ENCODE measurements at regions not wholly inside any gene's neighbourhood (a gene's known extent, or its start where the extent isn't known, plus 50 kb on each side); places are given as distances from the start of the nearest gene placed in this dataset.

DNA sequence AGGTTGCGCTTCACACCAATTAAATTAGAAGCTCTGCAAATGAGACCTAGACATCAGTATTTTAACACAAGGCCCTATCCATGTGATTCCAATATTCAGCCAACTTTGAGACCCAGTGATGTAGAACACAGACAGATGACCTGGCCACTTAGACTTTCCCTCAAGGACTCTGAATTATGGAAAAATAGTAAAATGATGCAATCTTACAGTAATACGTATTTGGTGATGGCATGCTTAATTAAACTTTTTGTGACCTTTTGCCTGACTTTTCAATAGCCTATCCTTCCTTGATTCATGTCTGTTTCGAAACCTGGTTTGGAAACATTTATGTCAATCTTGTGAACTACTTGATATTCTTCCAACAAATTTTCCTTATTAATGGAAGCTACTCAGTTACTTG is 521.2 kb downstream of the KCNA4 start:
- CTCF ChIA-PET = no interaction called here
- Mint-ChIP-seq H3K36me3 (ENCODE audit: low read depth) (no peaks in the 10 kb centered on the region), H3K27me3 (no peaks in the 10 kb centered on the region)

DNA sequence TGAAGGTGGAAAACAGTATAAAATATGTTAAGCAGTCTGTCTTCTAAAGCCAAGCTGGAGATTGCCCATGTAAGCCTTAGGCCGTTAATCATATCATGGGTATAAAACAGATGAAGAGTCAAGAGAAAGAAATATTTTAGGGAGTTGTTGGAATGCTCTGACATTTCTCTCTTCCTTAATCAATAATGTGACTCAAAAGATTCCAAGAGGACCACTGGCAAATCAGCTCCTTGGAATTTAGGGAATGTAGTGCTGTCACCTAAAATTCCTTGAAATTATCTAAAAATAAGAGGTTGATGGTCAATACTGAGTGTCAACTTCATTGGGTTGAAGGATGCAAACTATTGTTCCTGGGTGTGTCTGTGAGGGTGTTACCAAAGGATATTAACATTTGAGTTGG is 525.9 kb downstream of the KCNA4 start:
- no peak for DNase-seq
- H3K36me3 Mint-ChIP-seq (ENCODE audit: low read depth) = no peaks in the 10 kb centered on the region
- intact Hi-C loops (cut with micrococcal nuclease) = no loop called here
- peaks cover 4% of the 10 kb centered on the region for H3K9me3 Mint-ChIP-seq
- H3K27me3 Mint-ChIP-seq = no peaks in the 10 kb centered on the region
- CTCF ChIA-PET = no interaction called here
- H3K4me1 Mint-ChIP-seq = no peaks in the 10 kb centered on the region
- TF ChIP-seq, protein P1, sequence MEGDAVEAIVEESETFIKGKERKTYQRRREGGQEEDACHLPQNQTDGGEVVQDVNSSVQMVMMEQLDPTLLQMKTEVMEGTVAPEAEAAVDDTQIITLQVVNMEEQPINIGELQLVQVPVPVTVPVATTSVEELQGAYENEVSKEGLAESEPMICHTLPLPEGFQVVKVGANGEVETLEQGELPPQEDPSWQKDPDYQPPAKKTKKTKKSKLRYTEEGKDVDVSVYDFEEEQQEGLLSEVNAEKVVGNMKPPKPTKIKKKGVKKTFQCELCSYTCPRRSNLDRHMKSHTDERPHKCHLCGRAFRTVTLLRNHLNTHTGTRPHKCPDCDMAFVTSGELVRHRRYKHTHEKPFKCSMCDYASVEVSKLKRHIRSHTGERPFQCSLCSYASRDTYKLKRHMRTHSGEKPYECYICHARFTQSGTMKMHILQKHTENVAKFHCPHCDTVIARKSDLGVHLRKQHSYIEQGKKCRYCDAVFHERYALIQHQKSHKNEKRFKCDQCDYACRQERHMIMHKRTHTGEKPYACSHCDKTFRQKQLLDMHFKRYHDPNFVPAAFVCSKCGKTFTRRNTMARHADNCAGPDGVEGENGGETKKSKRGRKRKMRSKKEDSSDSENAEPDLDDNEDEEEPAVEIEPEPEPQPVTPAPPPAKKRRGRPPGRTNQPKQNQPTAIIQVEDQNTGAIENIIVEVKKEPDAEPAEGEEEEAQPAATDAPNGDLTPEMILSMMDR (IDR thresholded peaks at IDR 0.05) = no peak
- ATAC-seq (ENCODE audit: low read depth) = no peak
- H3K4me3 Mint-ChIP-seq = no peak overlapping the region
- no peak overlapping the region for H3K27ac Mint-ChIP-seq
- POLR2A ChIA-PET = no interaction called here

More for the DNA sequence above, 521.2 kb downstream of the KCNA4 start:
- ATAC-seq (ENCODE audit: low read depth) (no peak), DNase-seq (no peak)
- TF ChIP-seq, protein P1 (IDR thresholded peaks at IDR 0.05) = no peak
- H3K4me3 Mint-ChIP-seq = no peak overlapping the region
- H3K4me1 Mint-ChIP-seq = no peaks in the 10 kb centered on the region
- intact Hi-C loops (cut with micrococcal nuclease) = no loop called here
- POLR2A ChIA-PET = no interaction called here
- peaks cover 4% of the 10 kb centered on the region for H3K9me3 Mint-ChIP-seq
- no peak overlapping the region for H3K27ac Mint-ChIP-seq

DNA sequence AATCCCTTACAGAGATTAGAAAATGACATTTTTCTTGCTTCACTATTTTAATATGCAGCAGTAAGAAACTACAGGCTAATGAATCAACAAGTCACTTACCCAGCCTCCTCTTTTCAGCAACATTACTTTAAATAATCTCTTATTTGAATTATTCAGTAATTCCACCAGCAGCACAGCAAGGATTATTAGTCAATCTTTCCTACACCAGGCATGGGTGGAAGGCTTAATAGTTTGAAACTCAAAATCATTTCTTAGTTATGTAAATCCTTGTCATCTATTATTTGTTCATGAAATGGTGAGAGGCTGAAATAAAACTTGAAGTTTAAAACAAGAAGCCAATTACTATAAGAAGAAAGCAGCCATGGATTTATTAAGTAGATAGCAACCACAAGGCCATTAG is 530.5 kb downstream of the KCNA4 start:
- Mint-ChIP-seq H3K36me3 (ENCODE audit: low read depth) (no peaks in the 10 kb centered on the region), H3K27ac (no peak overlapping the region), H3K9me3 (no peaks in the 10 kb centered on the region), H3K4me1 (no peaks in the 10 kb centered on the region), H3K4me3 (no peak overlapping the region), H3K27me3 (no peaks in the 10 kb centered on the region)
- intact Hi-C loops (cut with micrococcal nuclease) = no loop called here
- CTCF ChIA-PET = no interaction called here
- DNase-seq (no peak), ATAC-seq (ENCODE audit: low read depth) (no peak)
- TF ChIP-seq, protein P1 (IDR thresholded peaks at IDR 0.05) = no peak
- POLR2A ChIA-PET = no interaction called here

DNA sequence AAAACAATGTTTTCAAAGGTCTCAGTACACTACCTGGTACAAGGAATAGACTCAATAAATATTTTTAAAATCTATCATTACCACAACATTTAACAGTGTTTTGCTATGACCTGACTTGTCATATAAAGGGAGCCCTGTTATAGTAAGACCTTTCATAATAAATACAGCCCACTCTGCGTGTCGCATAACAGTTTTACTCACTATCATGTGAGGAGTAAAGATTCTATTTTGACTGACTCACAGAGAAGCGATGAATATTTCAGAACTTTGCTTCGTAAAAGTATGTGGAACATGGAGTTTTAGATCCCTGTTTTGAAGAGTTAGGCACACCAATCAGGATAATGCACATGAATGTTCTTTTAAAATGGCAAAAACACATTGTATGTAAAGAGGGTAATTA is 531.2 kb downstream of the KCNA4 start:
- POLR2A ChIA-PET = no interaction called here
- no peaks in the 10 kb centered on the region for H3K9me3 Mint-ChIP-seq
- intact Hi-C loops (cut with micrococcal nuclease) = no loop called here
- no peaks in the 10 kb centered on the region for H3K27me3 Mint-ChIP-seq
- CTCF ChIA-PET = no interaction called here
- TF ChIP-seq, protein P1 (IDR thresholded peaks at IDR 0.05) = no peak
- no peaks in the 10 kb centered on the region for H3K36me3 Mint-ChIP-seq (ENCODE audit: low read depth)
- DNase-seq (no peak), ATAC-seq (ENCODE audit: low read depth) (no peak)
- H3K27ac Mint-ChIP-seq = no peak overlapping the region
- no peaks in the 10 kb centered on the region for H3K4me1 Mint-ChIP-seq
- H3K4me3 Mint-ChIP-seq = no peak overlapping the region

DNA sequence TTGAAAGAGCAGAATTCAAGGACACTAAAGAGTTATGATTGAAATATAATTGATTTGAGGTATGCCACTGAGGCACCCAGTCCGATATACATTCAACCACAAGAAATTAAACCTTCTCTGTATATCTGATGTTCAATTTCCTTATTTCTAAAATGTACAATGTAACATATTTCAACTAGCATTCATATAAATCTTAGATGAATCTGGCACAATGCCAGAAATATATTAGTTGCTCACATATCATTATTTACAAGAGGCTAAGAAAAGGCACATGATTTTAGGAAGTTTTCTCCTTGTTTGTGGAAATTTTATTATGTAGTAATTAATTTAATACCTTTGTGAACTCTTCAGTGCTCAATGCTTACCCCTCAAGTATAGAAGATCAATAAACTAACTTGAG is 532.3 kb downstream of the KCNA4 start:
- intact Hi-C loops (cut with micrococcal nuclease) = no loop called here
- DNase-seq = no peak
- CTCF ChIA-PET = no interaction called here
- Mint-ChIP-seq H3K4me3 (no peak overlapping the region), H3K4me1 (no peaks in the 10 kb centered on the region), H3K36me3 (ENCODE audit: low read depth) (no peaks in the 10 kb centered on the region), H3K27me3 (no peaks in the 10 kb centered on the region), H3K27ac (no peak overlapping the region), H3K9me3 (no peaks in the 10 kb centered on the region)
- POLR2A ChIA-PET = no interaction called here
- no peak for ATAC-seq (ENCODE audit: low read depth)
- TF ChIP-seq, protein P1 (IDR thresholded peaks at IDR 0.05) = no peak
